ENCODE measurements at regions not wholly inside any gene's neighbourhood (a gene's known extent, or its start where the extent isn't known, plus 50 kb on each side); places are given as distances from the start of the nearest gene placed in this dataset.

- TF ChIP-seq EZH2 (IDR thresholded peaks at IDR 0.05; ENCODE audit: low read depth) = no peak
- POLR2A ChIA-PET (ENCODE audit: unreplicated experiment) = no interaction called here
These were observed 536.5 kb upstream of the FZD8 start for GRCh38 chr10:36178616-36179015.

GRCh38 chr10:36177071-36177470, 535.0 kb upstream of the FZD8 start:
- Histone ChIP-seq H3K27me3 (ENCODE audit: insufficient read depth, low read depth) (no peaks in the 10 kb centered on the region), H3K9me3 (ENCODE audit: insufficient read depth, low read depth) (no peaks in the 10 kb centered on the region), H3K4me1 (replicated peaks; ENCODE audit: insufficient read depth) (no peaks in the 10 kb centered on the region), H3K27ac (no peak overlapping the region), H2AFZ (no peak overlapping the region; the same call in 1 of the 2 replicates), H3K4me2 (no peak overlapping the region), H3K9me2 (ENCODE audit: insufficient read depth) (no peaks in the 10 kb centered on the region), H3K36me3 (ENCODE audit: low read depth) (no peaks in the 10 kb centered on the region), H3K79me2 (ENCODE audit: low read depth) (no peaks in the 10 kb centered on the region), H3F3A (ENCODE audit: insufficient read depth, low read depth) (no peaks in the 10 kb centered on the region), H4K20me1 (ENCODE audit: insufficient read depth) (no peaks in the 10 kb centered on the region), H3K4me3 (no peak overlapping the region)
- TF ChIP-seq EZH2 (IDR thresholded peaks at IDR 0.05; ENCODE audit: low read depth) (no peak), CTCF (conservative IDR thresholded peaks at IDR 0.05) (no peak)
- CTCF ChIA-PET = no interaction called here
- intact Hi-C loops (cut with micrococcal nuclease; ENCODE audit: unreplicated experiment) = no loop called here
- no TSS peak for BruUV-seq (replicated peaks)
- POLR2A ChIA-PET (ENCODE audit: unreplicated experiment) = no interaction called here
- no peak for DNase-seq

More at GRCh38 chr10:36178616-36179015, 536.5 kb upstream of the FZD8 start:
- no peak overlapping the region for H3K4me3 ChIP-seq
- intact Hi-C loops (cut with micrococcal nuclease; ENCODE audit: unreplicated experiment) = no loop called here
- no peak for DNase-seq
- no peaks in the 10 kb centered on the region for H3K9me3 ChIP-seq (ENCODE audit: insufficient read depth, low read depth)
- no peak overlapping the region for H2AFZ ChIP-seq
- no peaks in the 10 kb centered on the region for H3F3A ChIP-seq (ENCODE audit: insufficient read depth, low read depth)
- H3K4me1 ChIP-seq (replicated peaks; ENCODE audit: insufficient read depth) = no peaks in the 10 kb centered on the region
- H3K9me2 ChIP-seq (ENCODE audit: insufficient read depth) = no peaks in the 10 kb centered on the region
- no peaks in the 10 kb centered on the region for H3K79me2 ChIP-seq (ENCODE audit: low read depth)
- H3K4me2 ChIP-seq = no peak overlapping the region
- CTCF ChIA-PET = no interaction called here
- no peaks in the 10 kb centered on the region for H3K27me3 ChIP-seq (ENCODE audit: insufficient read depth, low read depth)
- no peak overlapping the region for H3K27ac ChIP-seq
- BruUV-seq (replicated peaks) = no TSS peak
- no peaks in the 10 kb centered on the region for H4K20me1 ChIP-seq (ENCODE audit: insufficient read depth)
- no peaks in the 10 kb centered on the region for H3K36me3 ChIP-seq (ENCODE audit: low read depth)

GRCh38 chr10:36175954-36176353, 533.9 kb upstream of the FZD8 start:
- no peaks in the 10 kb centered on the region for H3K27me3 ChIP-seq (ENCODE audit: insufficient read depth, low read depth)
- intact Hi-C loops (cut with micrococcal nuclease; ENCODE audit: unreplicated experiment) = no loop called here
- no peak overlapping the region for H3K4me2 ChIP-seq
- no peak overlapping the region for H2AFZ ChIP-seq
- H3K36me3 ChIP-seq (ENCODE audit: low read depth) = no peaks in the 10 kb centered on the region
- no peaks in the 10 kb centered on the region for H3K9me2 ChIP-seq (ENCODE audit: insufficient read depth)
- DNase-seq = no peak
- no peaks in the 10 kb centered on the region for H3F3A ChIP-seq (ENCODE audit: insufficient read depth, low read depth)
- H3K4me3 ChIP-seq = no peak overlapping the region
- BruUV-seq (replicated peaks) = no TSS peak
- CTCF ChIA-PET = no interaction called here
- H3K9me3 ChIP-seq (ENCODE audit: insufficient read depth, low read depth) = no peaks in the 10 kb centered on the region
- no peaks in the 10 kb centered on the region for H4K20me1 ChIP-seq (ENCODE audit: insufficient read depth)
- POLR2A ChIA-PET (ENCODE audit: unreplicated experiment) = no interaction called here
- H3K27ac ChIP-seq = no peak overlapping the region
- H3K4me1 ChIP-seq (replicated peaks; ENCODE audit: insufficient read depth) = no peaks in the 10 kb centered on the region
- no peaks in the 10 kb centered on the region for H3K79me2 ChIP-seq (ENCODE audit: low read depth)
- TF ChIP-seq CTCF (conservative IDR thresholded peaks at IDR 0.05) (no peak), EZH2 (IDR thresholded peaks at IDR 0.05; ENCODE audit: low read depth) (no peak)

GRCh38 chr10:36173364-36173763, 531.3 kb upstream of the FZD8 start:
- Histone ChIP-seq H2AFZ (no peak overlapping the region), H3K27ac (no peak overlapping the region), H3K9me2 (ENCODE audit: insufficient read depth) (no peaks in the 10 kb centered on the region), H4K20me1 (ENCODE audit: insufficient read depth) (no peaks in the 10 kb centered on the region), H3K79me2 (ENCODE audit: low read depth) (no peaks in the 10 kb centered on the region), H3K4me2 (no peak overlapping the region), H3K36me3 (ENCODE audit: low read depth) (no peaks in the 10 kb centered on the region), H3K4me3 (no peak overlapping the region), H3K4me1 (replicated peaks; ENCODE audit: insufficient read depth) (no peaks in the 10 kb centered on the region), H3F3A (ENCODE audit: insufficient read depth, low read depth) (no peaks in the 10 kb centered on the region), H3K9me3 (ENCODE audit: insufficient read depth, low read depth) (no peaks in the 10 kb centered on the region), H3K27me3 (ENCODE audit: insufficient read depth, low read depth) (no peaks in the 10 kb centered on the region)
- CTCF ChIA-PET = no interaction called here
- DNase-seq = no peak
- POLR2A ChIA-PET (ENCODE audit: unreplicated experiment) = no interaction called here
- BruUV-seq (replicated peaks) = no TSS peak
- intact Hi-C loops (cut with micrococcal nuclease; ENCODE audit: unreplicated experiment) = no loop called here
- no peak for TF ChIP-seq EZH2 (IDR thresholded peaks at IDR 0.05; ENCODE audit: low read depth)
- TF ChIP-seq CTCF (conservative IDR thresholded peaks at IDR 0.05) = no peak
